Esophagus muscularis mucosa (tissue), 3 donors: ENCODE measurements at regions not wholly inside any gene's neighbourhood (a gene's known extent, or its start where the extent isn't known, plus 50 kb on each side); places are given as distances from the start of the nearest gene placed in this dataset.

ENCODE experiments used
- CTCF ChIP-seq, 3 experiments: fragments of 200-600 bp in 2 of 3; fragments of 450-650 bp in 1 of 3; sonication (generic) in 2 of 3; IDR thresholded peaks; one replicate each; pipeline ENCODE4 v1.5.1; 2017 to 2019; ENCODE audit warnings: antibody characterized with exemption in 3 of 3, mild to moderate bottlenecking in 2 of 3, moderate library complexity in 1 of 3
- POLR2AphosphoS5 ChIP-seq, 2 donors: sonication (generic); formaldehyde crosslinking; IDR thresholded peaks; one replicate each; pipeline ENCODE4 v1.6.1; 2017; ENCODE audit warnings: antibody characterized with exemption in 2 of 2

GRCh38 chr10:110431659-110432058 lies 66.0 kb upstream of the DUSP5 start:
- TF ChIP-seq CTCF (IDR thresholded peaks at IDR 0.05) (no peak), POLR2AphosphoS5 (IDR thresholded peaks at IDR 0.05) (no peak)
